ENCODE measurements at regions not wholly inside any gene's neighbourhood (a gene's known extent, or its start where the extent isn't known, plus 50 kb on each side); places are given as distances from the start of the nearest gene placed in this dataset.

DNA sequence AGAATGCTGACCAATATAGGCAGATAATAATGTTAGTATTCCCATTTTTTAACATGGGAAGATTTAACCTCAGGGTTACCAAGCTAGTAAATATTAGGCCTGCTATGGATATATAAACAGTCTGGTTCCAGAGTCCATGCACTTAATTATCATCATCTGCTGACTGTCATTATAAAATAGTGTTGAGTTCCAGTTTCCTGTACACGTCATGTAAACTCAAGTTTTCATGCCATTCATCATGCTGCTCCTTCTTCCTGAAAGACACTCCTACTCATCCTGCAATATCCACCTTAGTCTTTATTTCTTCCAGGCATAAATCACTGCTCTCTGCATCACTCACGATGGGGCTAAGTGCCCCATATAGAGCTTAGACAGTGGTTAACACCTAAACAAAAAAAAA, 420.8 kb upstream of the SPHKAP start:
- TF ChIP-seq, protein P1, sequence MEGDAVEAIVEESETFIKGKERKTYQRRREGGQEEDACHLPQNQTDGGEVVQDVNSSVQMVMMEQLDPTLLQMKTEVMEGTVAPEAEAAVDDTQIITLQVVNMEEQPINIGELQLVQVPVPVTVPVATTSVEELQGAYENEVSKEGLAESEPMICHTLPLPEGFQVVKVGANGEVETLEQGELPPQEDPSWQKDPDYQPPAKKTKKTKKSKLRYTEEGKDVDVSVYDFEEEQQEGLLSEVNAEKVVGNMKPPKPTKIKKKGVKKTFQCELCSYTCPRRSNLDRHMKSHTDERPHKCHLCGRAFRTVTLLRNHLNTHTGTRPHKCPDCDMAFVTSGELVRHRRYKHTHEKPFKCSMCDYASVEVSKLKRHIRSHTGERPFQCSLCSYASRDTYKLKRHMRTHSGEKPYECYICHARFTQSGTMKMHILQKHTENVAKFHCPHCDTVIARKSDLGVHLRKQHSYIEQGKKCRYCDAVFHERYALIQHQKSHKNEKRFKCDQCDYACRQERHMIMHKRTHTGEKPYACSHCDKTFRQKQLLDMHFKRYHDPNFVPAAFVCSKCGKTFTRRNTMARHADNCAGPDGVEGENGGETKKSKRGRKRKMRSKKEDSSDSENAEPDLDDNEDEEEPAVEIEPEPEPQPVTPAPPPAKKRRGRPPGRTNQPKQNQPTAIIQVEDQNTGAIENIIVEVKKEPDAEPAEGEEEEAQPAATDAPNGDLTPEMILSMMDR (IDR thresholded peaks at IDR 0.05): no peak
- TF ChIP-seq POLR2A (IDR thresholded peaks at IDR 0.05): no peak

Measured in Peyer's patch (tissue), 4 donors.